SU-DHL-6 (cell line): ENCODE measurements at regions not wholly inside any gene's neighbourhood (a gene's known extent, or its start where the extent isn't known, plus 50 kb on each side); places are given as distances from the start of the nearest gene placed in this dataset.
"Not testable (repeated sequence)": the region's sequence is repeated elsewhere in the genome, so short reads cannot be mapped to it uniquely, and the experiment has no call there.

Experiments
- H2AFZ ChIP-seq: fragments of 200-600 bp; sonication (generic); 2 replicates; pipeline ENCODE4 v1.6.1; 2014; ENCODE audit warnings: low read depth, mild to moderate bottlenecking, moderate library complexity, mixed read lengths, antibody characterized with exemption, low read length; ENCODE audit not compliant: severe bottlenecking
- H3F3A ChIP-seq: fragments of 200-600 bp; shearing (Covaris generic); 2 replicates; pipeline ENCODE4 v1.6.0; 2016; ENCODE audit warnings: antibody characterized with exemption, mild to moderate bottlenecking; ENCODE audit not compliant: insufficient read depth
- H3K27ac ChIP-seq: fragments of 200-600 bp; sonication (generic); 2 replicates; pipeline ENCODE4 v1.5.1; 2016; ENCODE audit warnings: low read depth, mild to moderate bottlenecking, low read length, moderate library complexity, mixed read lengths
- H3K27me3 ChIP-seq: fragments of 200-600 bp; sonication (generic), shearing (Covaris generic); 2 replicates; pipeline ENCODE4 v1.6.0; 2014; ENCODE audit warnings: mild to moderate bottlenecking, low read length
- H3K36me3 ChIP-seq: fragments of 200-600 bp; sonication (generic); 2 replicates; pipeline ENCODE4 v1.6.1; 2014; ENCODE audit warnings: mild to moderate bottlenecking, low read length, mixed read lengths
- H3K4me2 ChIP-seq: fragments of 300-600, 200-600 bp; shearing (Covaris generic), sonication (generic); 2 replicates; pipeline ENCODE4 v1.6.0; 2014; ENCODE audit warnings: low read length, low read depth, mild to moderate bottlenecking; ENCODE audit not compliant: poor library complexity, severe bottlenecking
- H3K4me3 ChIP-seq: fragments of 200-600 bp; sonication (generic); 2 replicates; pipeline ENCODE4 v1.5.1; 2014; ENCODE audit warnings: antibody characterized with exemption, low read length, mild to moderate bottlenecking, mixed read lengths; ENCODE audit not compliant: insufficient read depth, poor library complexity, severe bottlenecking
- H3K79me2 ChIP-seq: fragments of 200-600 bp; sonication (generic); 2 replicates; pipeline ENCODE4 v1.6.1; 2014; ENCODE audit warnings: mild to moderate bottlenecking, low read length, moderate library complexity; ENCODE audit not compliant: insufficient read depth
- H3K9ac ChIP-seq: fragments of 200-600 bp; sonication (generic); 2 replicates; pipeline ENCODE4 v1.7.0; 2014; ENCODE audit warnings: mild to moderate bottlenecking, low read length
- H3K9me2 ChIP-seq: fragments of 200-600 bp; sonication (generic); replicated peaks from 2 replicates; pipeline ENCODE4 v1.6.1; 2014; ENCODE audit warnings: low read length; ENCODE audit not compliant: insufficient read depth
- H3K9me3 ChIP-seq: fragments of 200-600 bp; sonication (generic); 2 replicates; pipeline ENCODE4 v1.6.1; 2014; ENCODE audit warnings: low read length, mixed read lengths; ENCODE audit not compliant: insufficient read depth
- H4K20me1 ChIP-seq: fragments of 200-600 bp; sonication (generic); 2 replicates; pipeline ENCODE4 v1.6.1; 2014; ENCODE audit warnings: low read depth, mild to moderate bottlenecking, antibody characterized with exemption, low read length, moderate library complexity, mixed read lengths
- CTCF ChIP-seq: fragments of 200-600 bp; sonication (generic); IDR thresholded peaks from one replicate; pipeline ENCODE4 v1.5.1; 2017; ENCODE audit warnings: antibody characterized with exemption, mild to moderate bottlenecking, low read length, moderate library complexity; ENCODE audit not compliant: insufficient read depth, poor library complexity, severe bottlenecking
- EZH2phosphoT487 ChIP-seq: fragments of 200-600 bp; sonication (generic), shearing (Covaris generic); conservative IDR thresholded peaks from 2 replicates; pipeline ENCODE4 v1.6.1; 2018; ENCODE audit warnings: mild to moderate bottlenecking, antibody characterized with exemption, low read length, moderate library complexity, mixed read lengths

GRCh38 chr2:87401726-87402345 lies 346.1 kb upstream of the PLGLB2 start:
- H3K9me2 ChIP-seq, result no peaks in the 10 kb centered on the region
- TF ChIP-seq CTCF (no peak), EZH2phosphoT487 (no peak)
- H3K4me3 ChIP-seq, result no peak overlapping the region
- H3K9me3 ChIP-seq, result no peaks in the 10 kb centered on the region
- no peaks in the 10 kb centered on the region for H3K79me2 ChIP-seq
- H3K36me3 ChIP-seq, result no peaks in the 10 kb centered on the region
- no peaks in the 10 kb centered on the region for H4K20me1 ChIP-seq
- H3F3A ChIP-seq, result no peaks in the 10 kb centered on the region
- no peaks in the 10 kb centered on the region for H3K27me3 ChIP-seq
- no peak overlapping the region for H3K9ac ChIP-seq
- H2AFZ ChIP-seq, result no peak overlapping the region
- H3K27ac ChIP-seq, result no peak overlapping the region
- H3K4me2 ChIP-seq, result no peak overlapping the region

GRCh38 chr2:87403893-87404175 lies 344.1 kb upstream of the PLGLB2 start:
- Histone ChIP-seq H3K9ac (no peak overlapping the region), H3K9me3 (no peaks in the 10 kb centered on the region), H3K36me3 (no peaks in the 10 kb centered on the region), H3K9me2 (no peaks in the 10 kb centered on the region), H3K4me3 (no peak overlapping the region), H3K27me3 (no peaks in the 10 kb centered on the region), H3K4me2 (no peak overlapping the region), H4K20me1 (no peaks in the 10 kb centered on the region), H3K27ac (no peak overlapping the region), H2AFZ (no peak overlapping the region), H3K79me2 (no peaks in the 10 kb centered on the region), H3F3A (no peaks in the 10 kb centered on the region)
- no peak for TF ChIP-seq EZH2phosphoT487
- no peak for TF ChIP-seq CTCF

GRCh38 chr2:87404411-87405255 lies 343.3 kb upstream of the PLGLB2 start:
- not testable (repeated sequence) for H4K20me1 ChIP-seq, H3K9me3 ChIP-seq, H3K27me3 ChIP-seq, H3K27ac ChIP-seq, H3K4me2 ChIP-seq, H2AFZ ChIP-seq, H3K4me3 ChIP-seq, H3K9me2 ChIP-seq, H3K36me3 ChIP-seq, H3F3A ChIP-seq, H3K9ac ChIP-seq, H3K79me2 ChIP-seq

GRCh38 chr2:87405531-87406216 lies 342.2 kb upstream of the PLGLB2 start:
- H3F3A ChIP-seq, H2AFZ ChIP-seq, H3K4me3 ChIP-seq, H3K9me3 ChIP-seq, H3K79me2 ChIP-seq, H3K36me3 ChIP-seq, H3K9me2 ChIP-seq, H3K27me3 ChIP-seq, H4K20me1 ChIP-seq, H3K9ac ChIP-seq, H3K27ac ChIP-seq, H3K4me2 ChIP-seq: not testable (repeated sequence)

- not testable (repeated sequence) for H4K20me1 ChIP-seq, H3K4me2 ChIP-seq, H3K9me2 ChIP-seq, H3K27ac ChIP-seq, H3F3A ChIP-seq, H3K4me3 ChIP-seq, H3K9me3 ChIP-seq, H3K36me3 ChIP-seq, H3K27me3 ChIP-seq, H2AFZ ChIP-seq, H3K9ac ChIP-seq, H3K79me2 ChIP-seq
Observed at GRCh38 chr2:87406406-87407175, 341.3 kb upstream of the PLGLB2 start.

- H3K27me3 ChIP-seq, H3K79me2 ChIP-seq, H3K4me2 ChIP-seq, H3F3A ChIP-seq, H3K9me3 ChIP-seq, H3K9me2 ChIP-seq, H3K9ac ChIP-seq, H3K36me3 ChIP-seq, H2AFZ ChIP-seq, H4K20me1 ChIP-seq, H3K4me3 ChIP-seq, H3K27ac ChIP-seq: not testable (repeated sequence)
Observed at GRCh38 chr2:87409601-87410000, 338.3 kb upstream of the PLGLB2 start.
